ENCODE measurements at regions not wholly inside any gene's neighbourhood (a gene's known extent, or its start where the extent isn't known, plus 50 kb on each side); places are given as distances from the start of the nearest gene placed in this dataset.
"Not testable (repeated sequence)": the region's sequence is repeated elsewhere in the genome, so short reads cannot be mapped to it uniquely, and the experiment has no call there.

DNA sequence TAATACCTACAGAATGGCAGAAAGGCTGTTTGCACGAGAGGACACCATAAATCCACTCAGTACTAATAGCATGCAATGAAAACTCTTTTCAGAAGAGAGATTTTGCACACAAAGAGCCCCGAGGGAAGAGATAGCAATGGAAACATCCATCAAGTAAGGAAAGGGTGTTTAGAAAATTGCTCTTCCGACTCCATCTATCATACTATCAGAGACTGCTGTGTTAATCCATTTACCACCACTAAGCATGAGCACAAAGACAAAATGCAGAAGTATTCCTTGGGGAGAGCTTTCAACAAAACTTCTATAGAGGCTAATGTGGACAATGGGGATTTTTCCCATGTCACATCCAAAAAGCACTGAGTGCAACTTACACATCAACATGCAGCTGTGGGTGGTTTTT, 72.1 kb upstream of the PLAAT1 start:
- Histone ChIP-seq H3K9me3 (ENCODE audit: low read depth) (no peaks in the 10 kb centered on the region), H3K79me2 (ENCODE audit: low read depth) (no peaks in the 10 kb centered on the region), H4K20me1 (ENCODE audit: low read depth) (no peaks in the 10 kb centered on the region), H3K4me1 (peaks cover 3% of the 10 kb centered on the region), H3K4me2 (no peak overlapping the region), H3K36me3 (no peaks in the 10 kb centered on the region), H3K27me3 (no peaks in the 10 kb centered on the region), H3K27ac (no peak overlapping the region), H3K9ac (no peak overlapping the region), H3F3A (ENCODE audit: low read depth) (no peaks in the 10 kb centered on the region), H3K4me3 (no peak overlapping the region), H2AFZ (replicated peaks) (peak overlapping the region; percentile 42)
- Mint-ChIP-seq H3K36me3 (no peaks in the 10 kb centered on the region), H3K27ac (no peak overlapping the region), H3K4me3 (no peak overlapping the region), H3K9me3 (no peaks in the 10 kb centered on the region), H3K27me3 (ENCODE audit: insufficient read depth, low read depth) (peaks cover 2% of the 10 kb centered on the region), H3K4me1 (peaks cover 11% of the 10 kb centered on the region)
- TF ChIP-seq EZH2 (IDR thresholded peaks at IDR 0.05) (no peak), EZH2phosphoT487 (IDR thresholded peaks at IDR 0.05) (no peak)
- TF ChIP-seq, protein P1, sequence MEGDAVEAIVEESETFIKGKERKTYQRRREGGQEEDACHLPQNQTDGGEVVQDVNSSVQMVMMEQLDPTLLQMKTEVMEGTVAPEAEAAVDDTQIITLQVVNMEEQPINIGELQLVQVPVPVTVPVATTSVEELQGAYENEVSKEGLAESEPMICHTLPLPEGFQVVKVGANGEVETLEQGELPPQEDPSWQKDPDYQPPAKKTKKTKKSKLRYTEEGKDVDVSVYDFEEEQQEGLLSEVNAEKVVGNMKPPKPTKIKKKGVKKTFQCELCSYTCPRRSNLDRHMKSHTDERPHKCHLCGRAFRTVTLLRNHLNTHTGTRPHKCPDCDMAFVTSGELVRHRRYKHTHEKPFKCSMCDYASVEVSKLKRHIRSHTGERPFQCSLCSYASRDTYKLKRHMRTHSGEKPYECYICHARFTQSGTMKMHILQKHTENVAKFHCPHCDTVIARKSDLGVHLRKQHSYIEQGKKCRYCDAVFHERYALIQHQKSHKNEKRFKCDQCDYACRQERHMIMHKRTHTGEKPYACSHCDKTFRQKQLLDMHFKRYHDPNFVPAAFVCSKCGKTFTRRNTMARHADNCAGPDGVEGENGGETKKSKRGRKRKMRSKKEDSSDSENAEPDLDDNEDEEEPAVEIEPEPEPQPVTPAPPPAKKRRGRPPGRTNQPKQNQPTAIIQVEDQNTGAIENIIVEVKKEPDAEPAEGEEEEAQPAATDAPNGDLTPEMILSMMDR (IDR thresholded peaks at IDR 0.05), result no peak
- DNase-seq (ENCODE audit: low spot score), result no peak

DNA sequence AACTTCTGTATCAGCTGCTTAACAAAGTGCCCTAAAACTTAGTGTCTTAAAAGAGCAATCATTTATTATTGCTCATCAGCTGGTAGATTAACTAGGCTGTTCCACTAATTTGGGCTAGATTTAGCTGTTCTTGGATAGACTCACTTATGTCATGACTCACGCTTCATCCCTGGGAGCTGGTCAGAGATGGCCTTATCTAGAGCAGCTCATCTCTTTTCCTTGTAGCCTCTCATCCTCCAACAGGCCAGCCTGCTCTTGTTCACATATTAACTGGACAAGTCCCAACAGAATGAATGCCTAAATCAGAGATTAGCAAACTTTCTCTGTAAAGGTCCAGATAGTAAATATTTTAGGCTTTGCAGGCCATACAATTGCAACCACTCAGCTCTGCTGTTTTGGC, 66.9 kb upstream of the PLAAT1 start:
- H3K27ac ChIP-seq, result no peak overlapping the region
- H3K79me2 ChIP-seq (ENCODE audit: low read depth), result no peaks in the 10 kb centered on the region
- H3K27me3 Mint-ChIP-seq (ENCODE audit: insufficient read depth, low read depth), result peaks cover 2% of the 10 kb centered on the region
- TF ChIP-seq, protein P1 (IDR thresholded peaks at IDR 0.05), result no peak
- no peak for TF ChIP-seq EZH2 (IDR thresholded peaks at IDR 0.05)
- no peak for TF ChIP-seq EZH2phosphoT487 (IDR thresholded peaks at IDR 0.05)
- H3K9me3 Mint-ChIP-seq, result no peaks in the 10 kb centered on the region
- H3K36me3 Mint-ChIP-seq, result no peaks in the 10 kb centered on the region
- H3K36me3 ChIP-seq, result no peaks in the 10 kb centered on the region
- no peaks in the 10 kb centered on the region for H4K20me1 ChIP-seq (ENCODE audit: low read depth)
- H3K4me1 ChIP-seq, result peaks cover 1% of the 10 kb centered on the region
- H3K27me3 ChIP-seq, result no peaks in the 10 kb centered on the region
- H3K27ac Mint-ChIP-seq, result no peak overlapping the region
- H3K4me2 ChIP-seq, result no peak overlapping the region
- H3K4me3 Mint-ChIP-seq, result no peak overlapping the region
- H3K9ac ChIP-seq, result no peak overlapping the region
- no peak overlapping the region for H3K4me3 ChIP-seq
- H3K4me1 Mint-ChIP-seq, result peaks cover 6% of the 10 kb centered on the region
- no peak for DNase-seq (ENCODE audit: low spot score)
- no peaks in the 10 kb centered on the region for H3K9me3 ChIP-seq (ENCODE audit: low read depth)
- H2AFZ ChIP-seq (replicated peaks), result no peak overlapping the region
- H3F3A ChIP-seq (ENCODE audit: low read depth), result no peaks in the 10 kb centered on the region

DNA sequence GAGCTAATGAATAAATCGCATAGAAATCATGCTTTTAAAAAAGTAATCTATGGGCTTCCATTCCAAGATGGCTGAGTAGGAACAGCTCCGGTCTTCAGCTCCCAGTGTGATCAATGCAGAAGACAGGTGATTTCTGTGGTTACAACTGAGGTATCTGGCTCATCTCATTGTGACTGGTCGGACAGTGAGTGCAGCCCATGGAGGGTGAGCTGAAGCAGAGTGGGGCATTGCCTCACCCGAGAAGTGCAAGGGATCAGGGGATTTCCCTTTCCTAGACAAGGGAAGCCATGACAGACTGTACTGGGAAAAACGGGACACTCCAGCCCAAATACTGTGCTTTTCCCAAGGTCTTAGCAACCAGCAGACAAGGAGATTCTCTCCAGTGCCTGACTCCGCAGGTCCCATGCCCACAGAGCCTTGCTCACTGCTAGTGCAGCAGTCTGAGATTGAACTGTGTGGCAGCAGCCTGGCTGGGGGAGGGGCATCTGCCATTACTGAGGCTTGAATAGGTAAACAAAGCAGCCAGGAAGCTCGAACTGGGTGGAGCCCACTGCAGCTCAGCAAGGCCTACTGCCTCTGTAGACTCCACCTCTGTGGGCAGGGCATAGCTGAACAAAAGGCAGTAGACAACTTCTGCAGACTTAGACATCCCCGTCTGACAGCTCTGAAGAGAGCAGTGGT, 61.5 kb upstream of the PLAAT1 start:
- H3K4me1 Mint-ChIP-seq; H3K4me3 ChIP-seq; H3F3A ChIP-seq (ENCODE audit: low read depth); H3K9me3 ChIP-seq (ENCODE audit: low read depth); H3K36me3 ChIP-seq; H3K27ac Mint-ChIP-seq; H4K20me1 ChIP-seq (ENCODE audit: low read depth); H3K9ac ChIP-seq; DNase-seq (ENCODE audit: low spot score); H3K36me3 Mint-ChIP-seq; H3K4me1 ChIP-seq; H3K27ac ChIP-seq; H3K4me3 Mint-ChIP-seq; H3K27me3 ChIP-seq; H3K9me3 Mint-ChIP-seq; H3K27me3 Mint-ChIP-seq (ENCODE audit: insufficient read depth, low read depth); H3K79me2 ChIP-seq (ENCODE audit: low read depth); H3K4me2 ChIP-seq: not testable (repeated sequence)
- peak overlapping the region; percentile 82 for H2AFZ ChIP-seq (replicated peaks)

DNA sequence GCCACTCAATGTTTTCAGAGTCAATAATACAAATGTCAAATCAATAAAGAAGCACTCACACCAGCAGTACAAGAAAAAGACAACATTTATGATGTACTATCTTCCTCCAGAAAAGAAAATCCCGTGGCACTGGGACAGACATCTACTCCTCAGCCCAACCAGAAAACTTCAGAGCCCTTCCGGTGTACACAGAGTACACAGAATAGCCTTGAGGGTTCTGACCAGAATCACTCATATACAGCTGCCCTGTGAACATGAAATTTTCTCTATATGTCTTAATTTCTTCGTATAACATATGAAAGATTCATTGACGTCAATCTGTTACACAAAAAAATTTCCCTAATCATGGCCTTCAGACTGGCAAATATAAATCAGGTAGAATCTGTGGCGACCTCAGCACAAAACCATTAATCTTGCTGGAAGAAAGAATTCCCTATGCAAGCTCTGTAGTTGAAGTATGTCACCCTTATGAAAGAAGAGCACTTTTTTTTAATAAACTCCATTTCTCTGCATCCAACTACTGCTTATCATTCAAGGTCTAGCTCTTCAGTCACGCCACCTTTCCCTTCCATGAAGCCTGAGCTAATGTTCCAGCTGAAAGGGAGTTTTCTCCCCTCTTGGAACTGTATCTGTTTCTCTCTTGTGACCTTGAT, 53.8 kb upstream of the PLAAT1 start:
- Histone ChIP-seq H4K20me1 (ENCODE audit: low read depth) (no peaks in the 10 kb centered on the region), H3K36me3 (no peaks in the 10 kb centered on the region), H3K27ac (no peak overlapping the region), H3K9ac (no peak overlapping the region), H3K4me3 (no peak overlapping the region), H3K27me3 (no peaks in the 10 kb centered on the region), H3K9me3 (ENCODE audit: low read depth) (no peaks in the 10 kb centered on the region), H3K4me1 (no peaks in the 10 kb centered on the region), H2AFZ (replicated peaks) (no peak overlapping the region), H3K4me2 (no peak overlapping the region), H3K79me2 (ENCODE audit: low read depth) (no peaks in the 10 kb centered on the region), H3F3A (ENCODE audit: low read depth) (no peaks in the 10 kb centered on the region)
- H3K4me3 Mint-ChIP-seq, result no peak overlapping the region
- no peaks in the 10 kb centered on the region for H3K36me3 Mint-ChIP-seq
- no peaks in the 10 kb centered on the region for H3K4me1 Mint-ChIP-seq
- TF ChIP-seq, protein P1 (IDR thresholded peaks at IDR 0.05), result no peak
- TF ChIP-seq EZH2 (IDR thresholded peaks at IDR 0.05) (no peak), EZH2phosphoT487 (IDR thresholded peaks at IDR 0.05) (no peak)
- peaks cover 4% of the 10 kb centered on the region for H3K27me3 Mint-ChIP-seq (ENCODE audit: insufficient read depth, low read depth)
- H3K27ac Mint-ChIP-seq, result no peak overlapping the region
- no peak for DNase-seq (ENCODE audit: low spot score)
- peaks cover 8% of the 10 kb centered on the region for H3K9me3 Mint-ChIP-seq

Data from neural progenitor cell (in vitro differentiated cells).